ENCODE measurements at regions not wholly inside any gene's neighbourhood (a gene's known extent, or its start where the extent isn't known, plus 50 kb on each side); places are given as distances from the start of the nearest gene placed in this dataset.

GRCh38 chr12:58032156-58032555 is 90.8 kb downstream of the ATP23 start:
- DNase-seq (no peak), ATAC-seq (no peak)
- WGBS, 3 donors: 87 to 95% (median 90%) methylated on average over 3 of the region's 3 CpGs
- intact Hi-C loops (cut with DNase I): no loop called here
- Histone ChIP-seq H3K4me1 (no peaks in the 10 kb centered on the region), H3K36me3 (ENCODE audit: insufficient read depth in 1 of 2, low read depth in 1 of 2) (no peaks in the 10 kb centered on the region), H3K9me3 (peaks cover 9% of the 10 kb centered on the region), H3K4me3 (no peak overlapping the region), H3K27ac (no peak overlapping the region), H3K27me3 (ENCODE audit: insufficient read depth in 3 of 3, low read length in 2 of 3) (no peaks in the 10 kb centered on the region)
- TF ChIP-seq, protein P1, sequence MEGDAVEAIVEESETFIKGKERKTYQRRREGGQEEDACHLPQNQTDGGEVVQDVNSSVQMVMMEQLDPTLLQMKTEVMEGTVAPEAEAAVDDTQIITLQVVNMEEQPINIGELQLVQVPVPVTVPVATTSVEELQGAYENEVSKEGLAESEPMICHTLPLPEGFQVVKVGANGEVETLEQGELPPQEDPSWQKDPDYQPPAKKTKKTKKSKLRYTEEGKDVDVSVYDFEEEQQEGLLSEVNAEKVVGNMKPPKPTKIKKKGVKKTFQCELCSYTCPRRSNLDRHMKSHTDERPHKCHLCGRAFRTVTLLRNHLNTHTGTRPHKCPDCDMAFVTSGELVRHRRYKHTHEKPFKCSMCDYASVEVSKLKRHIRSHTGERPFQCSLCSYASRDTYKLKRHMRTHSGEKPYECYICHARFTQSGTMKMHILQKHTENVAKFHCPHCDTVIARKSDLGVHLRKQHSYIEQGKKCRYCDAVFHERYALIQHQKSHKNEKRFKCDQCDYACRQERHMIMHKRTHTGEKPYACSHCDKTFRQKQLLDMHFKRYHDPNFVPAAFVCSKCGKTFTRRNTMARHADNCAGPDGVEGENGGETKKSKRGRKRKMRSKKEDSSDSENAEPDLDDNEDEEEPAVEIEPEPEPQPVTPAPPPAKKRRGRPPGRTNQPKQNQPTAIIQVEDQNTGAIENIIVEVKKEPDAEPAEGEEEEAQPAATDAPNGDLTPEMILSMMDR (IDR thresholded peaks at IDR 0.05): no peak

DNA sequence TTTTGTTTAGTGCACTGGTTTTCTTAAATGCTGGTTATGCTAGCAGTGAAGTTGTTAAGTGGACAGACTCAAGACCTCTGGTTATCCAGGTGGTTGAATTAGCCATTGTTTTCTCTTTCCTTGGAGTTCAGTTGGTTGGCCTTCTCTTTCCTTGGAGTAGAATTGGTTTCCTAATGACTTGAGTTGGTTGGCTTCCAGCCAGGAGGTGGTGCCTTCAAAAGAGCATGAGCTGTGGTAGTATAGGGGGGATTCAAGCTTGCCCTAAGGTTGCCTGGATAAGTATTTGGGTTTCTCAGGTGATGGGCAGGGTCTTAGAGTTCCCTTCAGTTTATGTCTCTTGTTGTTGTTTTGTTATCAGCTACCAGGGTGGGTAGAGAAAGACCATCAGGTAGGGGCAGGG is 92.5 kb downstream of the ATP23 start:
- H3K4me3 ChIP-seq: no peak overlapping the region
- H3K27ac ChIP-seq: no peak overlapping the region
- no peaks in the 10 kb centered on the region for H3K36me3 ChIP-seq (ENCODE audit: insufficient read depth in 1 of 2, low read depth in 1 of 2)
- TF ChIP-seq, protein P1 (IDR thresholded peaks at IDR 0.05): no peak
- DNase-seq (no peak), ATAC-seq (no peak)
- intact Hi-C loops (cut with DNase I): no loop called here
- no peaks in the 10 kb centered on the region for H3K4me1 ChIP-seq
- peaks cover 20% of the 10 kb centered on the region for H3K9me3 ChIP-seq
- H3K27me3 ChIP-seq (ENCODE audit: insufficient read depth in 3 of 3, low read length in 2 of 3): no peaks in the 10 kb centered on the region

GRCh38 chr12:58034311-58034710 is 92.9 kb downstream of the ATP23 start:
- Histone ChIP-seq H3K9me3 (peaks cover 21% of the 10 kb centered on the region), H3K4me1 (no peaks in the 10 kb centered on the region), H3K4me3 (no peak overlapping the region), H3K27ac (no peak overlapping the region), H3K27me3 (ENCODE audit: insufficient read depth in 3 of 3, low read length in 2 of 3) (no peaks in the 10 kb centered on the region), H3K36me3 (ENCODE audit: insufficient read depth in 1 of 2, low read depth in 1 of 2) (no peaks in the 10 kb centered on the region)
- DNase-seq: no peak
- ATAC-seq: no peak
- 55 to 79% (median 78%) methylated on average over 3 of the region's 3 CpGs for WGBS, 3 donors
- intact Hi-C loops (cut with DNase I): no loop called here
- TF ChIP-seq, protein P1 (IDR thresholded peaks at IDR 0.05): no peak

GRCh38 chr12:58034712-58035111 is 93.3 kb downstream of the ATP23 start:
- TF ChIP-seq, protein P1 (IDR thresholded peaks at IDR 0.05): no peak
- no peak overlapping the region for H3K4me3 ChIP-seq
- intact Hi-C loops (cut with DNase I): no loop called here
- no peak overlapping the region for H3K27ac ChIP-seq
- no peaks in the 10 kb centered on the region for H3K36me3 ChIP-seq (ENCODE audit: insufficient read depth in 1 of 2, low read depth in 1 of 2)
- ATAC-seq: no peak
- peaks cover 21% of the 10 kb centered on the region for H3K9me3 ChIP-seq
- no peak for DNase-seq
- H3K27me3 ChIP-seq (ENCODE audit: insufficient read depth in 3 of 3, low read length in 2 of 3): no peaks in the 10 kb centered on the region
- 0 to 11% (median 0%) methylated on average over 1 of the region's 1 CpG for WGBS, 3 donors
- no peaks in the 10 kb centered on the region for H3K4me1 ChIP-seq

GRCh38 chr12:58041441-58041840 is 100.1 kb downstream of the ATP23 start:
- WGBS, 3 donors: 82 to 93% (median 91%) methylated on average over 2 of the region's 2 CpGs
- Histone ChIP-seq H3K27ac (no peak overlapping the region), H3K36me3 (ENCODE audit: insufficient read depth in 1 of 2, low read depth in 1 of 2) (no peaks in the 10 kb centered on the region), H3K27me3 (ENCODE audit: insufficient read depth in 3 of 3, low read length in 2 of 3) (no peaks in the 10 kb centered on the region), H3K4me3 (no peak overlapping the region), H3K9me3 (peaks cover 12% of the 10 kb centered on the region), H3K4me1 (no peaks in the 10 kb centered on the region)
- intact Hi-C loops (cut with DNase I): no loop called here
- DNase-seq (no peak), ATAC-seq (no peak)
- TF ChIP-seq, protein P1 (IDR thresholded peaks at IDR 0.05): no peak
